Left lung (tissue), 4 donors: ENCODE measurements at regions not wholly inside any gene's neighbourhood (a gene's known extent, or its start where the extent isn't known, plus 50 kb on each side); places are given as distances from the start of the nearest gene placed in this dataset.

Source experiments
- ATAC-seq: fragments of 200-7000 bp; cut with Tn5 transposase; one replicate; pipeline ENCODE4 v1.9.1; 2020; ENCODE audit warnings: moderate library complexity
- DNase-seq, 4 donors: peaks; one replicate each; pipeline ENCODE4 v3.0.0-alpha.2; 2013 to 2020
- H3K27ac ChIP-seq, 2 donors: fragments of 200-600 bp; sonication (generic) in 1 of 2; one replicate each; pipeline versions ENCODE4 v1.5.0 to v1.8.0; 2020 to 2021
- H3K27me3 ChIP-seq, 2 donors: fragments of 200-600 bp; sonication (generic) in 1 of 2; one replicate each; pipeline versions ENCODE4 v1.5.0 to v1.8.0; 2020 to 2021
- H3K36me3 ChIP-seq, 2 donors: fragments of 200-600 bp; sonication (generic) in 1 of 2; one replicate each; pipeline versions ENCODE4 v1.5.0 to v1.8.0; 2020 to 2021
- H3K4me1 ChIP-seq, 2 donors: fragments of 200-600 bp; one replicate each; pipeline ENCODE4 v1.8.0; 2021
- H3K4me3 ChIP-seq, 2 donors: fragments of 200-600 bp; sonication (generic) in 1 of 2; one replicate each; pipeline versions ENCODE4 v1.5.0 to v1.8.0; 2020 to 2021; ENCODE audit warnings: mild to moderate bottlenecking in 1 of 2
- H3K9me3 ChIP-seq, 2 donors: fragments of 200-600 bp; sonication (generic) in 1 of 2; one replicate each; pipeline versions ENCODE4 v1.5.0 to v1.8.0; 2020 to 2021
- intact Hi-C, 2 donors: fragments of 100-400 bp; cut with DNase I; formaldehyde crosslinking; loops; one replicate each; pipeline versions ENCODE4 v1.11.2 to v1.14.2; 2022
- TF ChIP-seq, protein P1 (sequence below), 2 donors: fragments of 200-600 bp; sonication (generic) in 1 of 2; IDR thresholded peaks; one replicate each; pipeline versions ENCODE4 v1.5.0 to v1.8.0; 2021; ENCODE audit warnings: antibody characterized with exemption in 2 of 2
- donor health status: DM: no; HTN: yes; CAD: no.
- donor health status: DM: no; HTN: no; CAD: no.

DNA sequence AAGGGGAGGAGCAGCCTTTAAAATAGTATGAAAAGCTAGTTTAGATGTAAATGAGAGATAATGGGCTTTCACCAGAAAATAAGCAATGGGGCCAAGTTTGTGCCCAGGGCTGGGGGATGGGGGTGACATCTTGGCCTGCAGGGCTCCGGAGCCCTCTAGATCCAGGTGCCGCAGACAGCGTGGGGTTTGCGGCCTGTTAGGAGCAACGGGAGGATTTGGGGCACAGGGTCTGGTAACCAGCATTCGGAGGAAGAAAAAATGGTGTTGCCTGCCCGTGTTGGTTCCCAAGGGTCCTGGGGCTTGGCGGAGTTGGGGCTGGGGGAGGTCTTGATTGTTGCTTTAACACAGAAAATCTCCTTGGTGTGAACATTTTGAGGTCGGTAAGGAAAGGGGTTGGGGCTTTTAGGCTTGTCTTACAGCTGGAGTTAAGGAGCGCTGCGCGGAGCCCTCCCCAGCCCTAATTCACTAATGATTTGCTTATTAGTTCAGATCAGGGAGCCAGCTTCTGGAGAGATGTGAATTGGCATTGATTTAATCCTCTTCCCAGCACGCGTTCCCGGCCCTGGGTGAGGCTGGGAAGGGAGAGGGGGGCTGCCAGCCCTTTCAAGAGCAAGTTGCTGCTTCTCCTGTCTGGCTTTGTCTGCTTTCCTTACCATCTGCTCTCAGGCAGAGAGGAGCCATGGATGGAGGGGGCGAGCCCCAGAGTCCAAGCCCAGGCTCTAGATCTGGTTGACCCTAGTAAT, 443.4 kb downstream of the BCOR start:
- peaks cover 0 to 7% of the 10 kb centered on the region in 2 donors for H3K27me3 ChIP-seq
- TF ChIP-seq, protein P1, sequence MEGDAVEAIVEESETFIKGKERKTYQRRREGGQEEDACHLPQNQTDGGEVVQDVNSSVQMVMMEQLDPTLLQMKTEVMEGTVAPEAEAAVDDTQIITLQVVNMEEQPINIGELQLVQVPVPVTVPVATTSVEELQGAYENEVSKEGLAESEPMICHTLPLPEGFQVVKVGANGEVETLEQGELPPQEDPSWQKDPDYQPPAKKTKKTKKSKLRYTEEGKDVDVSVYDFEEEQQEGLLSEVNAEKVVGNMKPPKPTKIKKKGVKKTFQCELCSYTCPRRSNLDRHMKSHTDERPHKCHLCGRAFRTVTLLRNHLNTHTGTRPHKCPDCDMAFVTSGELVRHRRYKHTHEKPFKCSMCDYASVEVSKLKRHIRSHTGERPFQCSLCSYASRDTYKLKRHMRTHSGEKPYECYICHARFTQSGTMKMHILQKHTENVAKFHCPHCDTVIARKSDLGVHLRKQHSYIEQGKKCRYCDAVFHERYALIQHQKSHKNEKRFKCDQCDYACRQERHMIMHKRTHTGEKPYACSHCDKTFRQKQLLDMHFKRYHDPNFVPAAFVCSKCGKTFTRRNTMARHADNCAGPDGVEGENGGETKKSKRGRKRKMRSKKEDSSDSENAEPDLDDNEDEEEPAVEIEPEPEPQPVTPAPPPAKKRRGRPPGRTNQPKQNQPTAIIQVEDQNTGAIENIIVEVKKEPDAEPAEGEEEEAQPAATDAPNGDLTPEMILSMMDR (IDR thresholded peaks at IDR 0.05) = no peak
- H3K4me3 ChIP-seq = no peak overlapping the region
- H3K36me3 ChIP-seq = no peaks in the 10 kb centered on the region
- no peaks in the 10 kb centered on the region for H3K9me3 ChIP-seq
- H3K4me1 ChIP-seq = no peaks in the 10 kb centered on the region
- intact Hi-C loops = no loop called here
- H3K27ac ChIP-seq = no peak overlapping the region
- no peak for ATAC-seq
- no peak for DNase-seq

DNA sequence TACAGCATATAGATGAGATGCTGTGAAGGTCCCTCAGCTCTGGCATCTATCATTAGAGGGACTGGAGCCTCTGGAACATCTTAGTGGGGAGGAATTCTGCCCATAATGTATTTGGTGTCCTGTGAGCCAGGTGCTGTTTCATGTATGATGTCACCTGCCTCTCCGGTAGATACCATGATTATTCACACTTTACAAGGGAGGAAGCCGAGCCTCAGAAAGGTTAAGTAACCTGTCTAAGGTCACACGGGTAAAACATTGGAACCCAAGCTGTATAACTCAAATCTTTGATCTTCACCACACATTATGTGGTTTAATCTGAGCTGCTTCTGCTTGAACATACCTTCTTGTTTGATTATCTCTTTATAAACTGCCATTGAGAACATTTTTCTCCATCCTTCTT, 442.8 kb downstream of the BCOR start:
- H3K27me3 ChIP-seq = peaks cover 0 to 7% of the 10 kb centered on the region in 2 donors
- H3K4me1 ChIP-seq = no peaks in the 10 kb centered on the region
- H3K27ac ChIP-seq = no peak overlapping the region
- no peaks in the 10 kb centered on the region for H3K9me3 ChIP-seq
- no peaks in the 10 kb centered on the region for H3K36me3 ChIP-seq
- intact Hi-C loops = no loop called here
- ATAC-seq (no peak), DNase-seq (no peak)
- no peak overlapping the region for H3K4me3 ChIP-seq
- TF ChIP-seq, protein P1 (IDR thresholded peaks at IDR 0.05) = no peak

DNA sequence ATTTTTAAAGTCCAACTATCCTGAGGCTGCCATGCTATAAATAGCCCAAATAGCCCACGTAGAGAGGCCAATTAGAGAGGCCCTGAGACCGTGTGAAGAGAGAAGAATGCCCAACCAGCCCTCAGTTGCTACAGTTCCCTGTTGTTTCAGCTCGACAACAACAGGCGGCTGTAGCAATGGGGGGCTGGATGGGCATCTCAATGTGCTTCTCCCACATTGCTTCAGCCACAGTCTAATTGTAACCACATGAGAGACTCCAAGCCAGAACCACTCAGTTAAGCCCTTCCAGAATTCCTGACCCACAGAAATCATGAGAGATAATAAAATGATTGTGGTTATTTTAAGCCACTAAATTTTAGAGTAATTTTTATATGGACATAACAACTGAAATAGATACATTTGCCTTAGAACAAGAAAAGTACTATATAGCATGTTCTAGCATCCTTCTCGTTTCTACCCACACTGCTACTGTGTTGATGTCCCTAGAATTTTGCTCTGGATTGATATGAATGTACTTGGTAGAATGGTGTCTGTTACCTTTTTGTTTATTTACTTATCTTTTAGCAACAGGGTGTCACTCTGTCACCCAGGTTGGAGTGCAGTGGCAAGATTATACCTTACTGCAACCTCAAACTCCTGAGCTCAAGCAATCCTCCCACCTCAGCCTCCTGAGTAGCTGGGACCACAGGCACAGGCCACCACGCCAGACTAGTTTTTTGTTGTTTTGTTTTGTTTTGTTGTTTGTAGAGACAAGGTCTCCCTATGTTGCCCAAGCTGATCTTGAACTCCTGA, 436.4 kb downstream of the BCOR start:
- TF ChIP-seq, protein P1 (IDR thresholded peaks at IDR 0.05) = no peak
- DNase-seq (no peak), ATAC-seq (no peak)
- intact Hi-C loops = no loop called here
- Histone ChIP-seq H3K27me3 (no peaks in the 10 kb centered on the region), H3K36me3 (no peaks in the 10 kb centered on the region), H3K4me3 (no peak overlapping the region), H3K9me3 (no peaks in the 10 kb centered on the region), H3K4me1 (no peaks in the 10 kb centered on the region), H3K27ac (no peak overlapping the region)

DNA sequence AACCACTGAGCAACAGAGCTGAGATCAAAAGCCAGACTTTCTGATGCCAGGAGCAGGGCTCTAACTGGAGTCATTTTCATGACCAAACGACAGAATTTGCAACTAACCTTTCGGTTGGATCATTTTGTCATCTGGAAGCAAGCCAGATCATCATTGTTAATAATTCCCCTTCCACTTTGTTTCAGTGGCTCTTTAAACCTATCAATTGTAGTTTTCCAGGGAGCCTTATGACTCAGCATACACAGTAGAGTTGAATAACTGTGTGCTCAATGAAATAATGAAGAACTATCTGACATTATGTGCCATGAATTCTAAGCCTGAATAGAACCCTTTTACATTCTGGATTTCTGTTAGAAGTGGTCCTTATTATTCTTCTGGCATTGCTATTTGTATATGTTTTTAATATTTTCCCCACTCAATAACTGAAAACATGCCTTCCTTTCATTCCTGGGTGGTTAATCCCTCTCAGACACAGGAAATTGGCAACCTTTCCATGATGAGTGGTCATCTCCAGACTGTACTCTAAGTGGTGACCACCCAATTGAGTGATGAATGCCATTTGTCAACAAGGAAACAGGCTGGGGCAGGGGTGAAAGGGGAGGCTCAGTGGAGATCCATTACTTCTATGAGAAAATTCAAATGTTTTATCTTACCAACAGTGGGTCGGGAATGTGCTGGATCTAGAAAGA, 431.8 kb downstream of the BCOR start:
- no peak for DNase-seq
- no peaks in the 10 kb centered on the region for H3K4me1 ChIP-seq

More for the DNA sequence above, 431.8 kb downstream of the BCOR start:
- no peaks in the 10 kb centered on the region for H3K27me3 ChIP-seq
- no peak for ATAC-seq
- TF ChIP-seq, protein P1 (IDR thresholded peaks at IDR 0.05) = no peak
- no peak overlapping the region for H3K4me3 ChIP-seq
- no peaks in the 10 kb centered on the region for H3K9me3 ChIP-seq
- H3K27ac ChIP-seq = no peak overlapping the region
- H3K36me3 ChIP-seq = no peaks in the 10 kb centered on the region
- intact Hi-C loops = no loop called here
